IPS DF 4.7 (cell line): ENCODE measurements at regions not wholly inside any gene's neighbourhood (a gene's known extent, or its start where the extent isn't known, plus 50 kb on each side); places are given as distances from the start of the nearest gene placed in this dataset.

ENCODE experiments used
- DNase-seq: peaks from one replicate; pipeline ENCODE4 v3.0.0-alpha.2; 2013; ENCODE audit warnings: low spot score; ENCODE audit errors: extremely low read depth

DNA sequence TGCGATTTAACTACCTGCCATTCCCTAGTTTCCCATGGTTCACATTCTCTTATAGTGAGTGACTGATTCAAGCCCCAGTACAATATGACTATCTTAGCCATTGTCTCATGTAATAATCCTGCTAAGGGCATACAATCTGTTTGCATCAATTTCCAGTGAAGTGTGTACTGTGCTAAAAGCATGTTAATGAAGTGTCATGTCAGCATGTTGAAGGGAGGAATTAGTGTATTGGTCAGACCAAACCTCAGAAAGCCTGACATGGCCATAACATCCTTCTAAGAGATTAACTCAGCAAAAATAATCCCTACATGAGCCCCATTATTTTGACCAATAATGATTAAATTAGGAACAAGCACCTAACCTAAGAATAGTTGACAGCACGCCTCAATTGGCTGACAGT is 442.4 kb downstream of the ENC1 start:
- DNase-seq, result no peak

DNA sequence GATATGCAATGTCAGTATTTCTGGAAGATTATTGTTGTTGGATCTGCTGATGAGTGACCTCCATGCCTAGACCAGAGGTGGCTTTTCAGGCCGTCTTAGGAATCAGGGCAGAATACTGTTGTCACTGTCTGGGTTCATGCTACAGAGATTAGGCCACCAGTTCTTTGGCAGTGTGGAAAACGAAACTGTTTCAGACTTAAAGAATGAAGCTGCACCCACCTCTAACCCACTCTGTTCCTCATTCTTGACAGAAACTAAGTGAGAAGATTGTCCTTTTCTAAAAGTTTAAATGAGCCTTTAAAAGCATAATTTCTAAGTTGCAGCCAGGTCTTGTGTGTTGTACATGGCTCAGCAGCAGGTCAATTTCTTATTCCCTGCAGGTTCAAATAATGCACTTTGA is 444.3 kb downstream of the ENC1 start:
- DNase-seq, result no peak

DNA sequence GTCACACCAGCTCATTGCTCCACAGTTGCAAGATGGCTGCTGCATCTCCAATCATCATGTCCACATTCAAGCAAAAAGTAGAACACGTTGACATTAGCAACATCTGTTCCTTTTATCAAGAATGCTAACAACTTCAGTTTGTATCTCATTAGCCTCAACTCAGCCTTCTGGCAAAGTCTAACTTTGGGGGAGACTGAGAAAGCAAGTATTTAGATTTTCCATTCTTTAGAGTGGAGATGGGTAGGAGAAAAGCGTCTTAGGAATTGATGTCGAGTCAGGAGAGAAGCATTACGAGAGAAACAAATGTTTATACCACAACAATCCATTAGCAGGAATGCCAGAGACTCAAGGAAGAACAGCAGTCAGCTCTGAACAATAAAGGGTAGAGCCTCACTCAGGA is 446.3 kb downstream of the ENC1 start:
- DNase-seq, result no peak

- no peak for DNase-seq
Observed at GRCh38 chr5:74192606-74193299, 447.8 kb downstream of the ENC1 start.

GRCh38 chr5:74188351-74189105 is 452.0 kb downstream of the ENC1 start:
- DNase-seq, result no peak

GRCh38 chr5:74187757-74188156 is 452.8 kb downstream of the ENC1 start:
- no peak for DNase-seq

DNA sequence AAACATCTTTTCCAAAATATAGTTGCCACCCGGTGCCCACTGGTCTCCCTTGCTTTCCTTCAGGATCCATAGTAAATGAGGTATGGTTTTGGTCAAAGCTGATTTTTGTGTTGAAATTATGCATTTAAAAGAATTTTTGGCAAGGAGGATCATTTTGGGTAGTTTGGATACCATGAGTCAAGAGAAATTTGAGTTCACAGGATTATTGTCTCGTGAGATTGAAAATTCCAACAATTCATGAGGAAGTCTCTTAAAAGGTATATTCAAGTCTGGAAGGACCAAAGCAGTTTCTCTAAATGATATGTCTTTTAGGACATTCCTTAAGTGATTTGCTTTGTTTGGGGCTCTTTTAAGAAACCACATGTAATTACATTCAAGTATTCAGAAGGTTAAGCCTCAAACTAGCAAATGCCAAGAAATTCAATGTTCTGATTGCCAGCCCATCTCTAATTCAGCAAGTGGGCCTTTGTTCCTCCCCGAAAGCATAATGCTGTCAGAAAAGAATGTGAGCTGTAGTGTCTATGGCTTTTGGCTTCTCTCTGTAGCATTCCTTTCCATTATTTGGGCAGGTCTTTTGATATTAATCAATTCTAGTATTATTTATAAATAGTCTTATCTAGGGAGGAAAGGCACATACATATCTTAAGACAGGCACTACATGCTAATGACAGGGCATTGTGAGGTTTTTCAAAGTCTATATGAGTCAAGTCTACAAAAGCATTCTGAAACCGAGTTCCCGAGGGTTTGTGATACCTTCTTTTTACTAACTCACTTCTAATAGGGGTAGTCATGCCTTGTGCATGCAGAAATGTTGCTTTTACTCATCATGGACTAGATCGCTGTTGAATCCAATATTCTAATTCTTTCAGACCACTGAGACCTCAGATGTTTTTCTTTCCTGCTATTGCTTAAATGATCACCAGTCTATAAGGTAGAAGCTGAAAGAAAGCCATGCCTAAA is 453.9 kb downstream of the ENC1 start:
- DNase-seq, result no peak

GRCh38 chr5:74185599-74185998 is 454.9 kb downstream of the ENC1 start:
- DNase-seq, result no peak

DNA sequence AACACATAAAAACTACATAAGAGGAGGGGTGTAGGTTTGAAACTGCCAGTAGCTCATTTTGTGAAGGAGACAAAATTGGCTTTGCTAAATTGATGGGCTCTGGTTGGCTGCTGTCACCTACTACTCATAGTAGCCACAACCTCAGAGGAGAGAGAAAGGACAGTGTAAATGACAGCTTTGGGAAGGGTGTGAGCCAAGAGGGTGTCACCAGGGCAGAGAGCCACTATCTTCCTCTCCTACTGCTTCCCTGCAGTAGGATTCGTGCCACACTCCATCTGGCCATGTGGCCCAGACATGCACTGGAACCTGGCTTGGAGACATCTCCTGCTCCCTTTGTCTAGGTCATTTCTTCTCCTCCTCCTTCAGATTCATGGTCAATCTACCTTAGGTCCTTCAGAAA is 455.9 kb downstream of the ENC1 start:
- DNase-seq, result no peak

GRCh38 chr5:74183041-74183440 is 457.5 kb downstream of the ENC1 start:
- no peak for DNase-seq

DNA sequence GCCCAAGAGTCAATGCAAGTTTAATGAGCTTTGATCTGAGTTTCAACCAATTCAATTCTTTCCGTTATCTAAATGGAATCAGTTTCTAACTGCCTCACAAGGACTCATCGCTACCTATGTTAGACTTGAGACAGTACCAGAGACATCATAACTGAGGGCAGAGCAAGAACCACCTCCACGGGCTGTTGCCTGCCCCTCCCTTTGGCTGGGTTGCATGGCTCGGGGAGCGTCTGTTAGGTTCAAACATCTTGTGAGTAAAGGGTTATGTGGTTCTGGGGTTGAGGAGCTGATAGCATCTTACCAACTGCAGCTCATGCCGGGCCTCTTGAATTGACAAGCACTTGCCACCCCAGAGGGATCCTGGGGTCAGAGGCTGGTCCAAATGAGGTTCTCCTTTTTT is 457.9 kb downstream of the ENC1 start:
- DNase-seq, result no peak

GRCh38 chr5:74179701-74180100 is 460.8 kb downstream of the ENC1 start:
- no peak for DNase-seq

- DNase-seq, result no peak
Observed at GRCh38 chr5:74179179-74179578, 461.3 kb downstream of the ENC1 start.

DNA sequence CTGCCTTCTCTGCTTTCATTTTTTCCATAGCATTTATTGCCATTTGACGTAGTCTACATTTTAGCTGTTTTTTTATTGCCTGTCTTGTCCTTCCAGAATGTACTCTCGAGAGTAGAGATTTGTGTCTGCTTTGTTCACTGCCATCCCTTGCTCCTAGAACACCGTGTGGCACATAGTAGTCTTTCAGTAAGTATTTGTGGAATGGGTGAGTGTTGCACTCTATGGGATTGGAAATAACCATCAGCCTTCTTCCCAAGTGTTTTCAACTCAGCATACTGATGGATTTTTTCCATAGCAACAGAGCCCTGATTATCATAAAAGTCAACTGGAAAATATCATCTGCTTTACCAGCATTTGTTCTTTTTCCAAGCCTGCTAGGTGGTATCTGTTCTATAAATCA is 462.6 kb downstream of the ENC1 start:
- DNase-seq, result no peak

- no peak for DNase-seq
Observed at GRCh38 chr5:74174366-74174765, 466.2 kb downstream of the ENC1 start.

DNA sequence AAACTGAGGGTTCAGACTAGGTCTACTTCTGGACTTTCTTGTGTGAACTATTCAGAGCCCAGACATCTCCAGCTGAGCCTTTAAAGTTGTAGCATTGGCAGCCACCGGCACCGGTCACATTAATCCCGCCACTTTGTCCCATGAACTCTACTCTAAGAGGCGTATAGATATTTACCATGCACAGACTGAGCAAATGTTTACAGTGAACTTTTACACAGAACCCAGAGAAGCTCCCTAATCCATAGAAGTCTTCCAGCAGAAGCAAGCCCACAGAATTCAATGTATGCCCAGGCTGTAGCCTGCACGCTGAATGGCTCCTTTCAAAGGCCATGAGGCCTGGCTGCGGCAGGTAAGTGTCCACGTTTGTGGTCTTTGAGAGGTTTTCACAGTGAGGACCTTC is 466.9 kb downstream of the ENC1 start:
- no peak for DNase-seq

GRCh38 chr5:74173241-74173640 is 467.3 kb downstream of the ENC1 start:
- no peak for DNase-seq

- no peak for DNase-seq
Observed at GRCh38 chr5:74169701-74170100, 470.8 kb downstream of the ENC1 start.

GRCh38 chr5:74167930-74168315 is 472.6 kb downstream of the ENC1 start:
- no peak for DNase-seq

- no peak for DNase-seq
Observed at GRCh38 chr5:74167206-74167929, 473.2 kb downstream of the ENC1 start.

DNA sequence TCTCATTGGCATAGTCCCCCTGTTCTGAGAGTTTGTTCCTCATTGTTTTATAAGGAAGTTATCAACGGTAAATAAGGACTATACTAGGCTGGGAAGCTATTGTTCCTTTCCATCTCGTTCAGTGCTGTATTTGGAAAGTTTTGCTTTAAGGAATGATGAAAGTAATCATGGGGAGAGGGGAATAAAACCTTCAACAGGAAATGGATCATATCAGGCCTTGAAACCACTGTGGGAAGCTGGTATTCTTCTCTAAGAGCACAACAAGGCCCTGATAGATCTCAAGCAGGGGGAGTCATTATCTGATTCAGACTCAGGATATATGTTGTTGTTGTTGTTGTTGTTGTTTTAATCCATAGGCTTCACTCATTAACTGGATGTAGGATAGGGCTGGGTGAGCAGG is 474.5 kb downstream of the ENC1 start:
- DNase-seq, result no peak
